ENCODE measurements at regions not wholly inside any gene's neighbourhood (a gene's known extent, or its start where the extent isn't known, plus 50 kb on each side); places are given as distances from the start of the nearest gene placed in this dataset.
"Not testable (repeated sequence)": the region's sequence is repeated elsewhere in the genome, so short reads cannot be mapped to it uniquely, and the experiment has no call there.

GRCh38 chr2:36193680-36194079 is 161.9 kb upstream of the CRIM1 start:
- TF ChIP-seq CTCF (conservative IDR thresholded peaks at IDR 0.05), result no peak

GRCh38 chr2:36192983-36193382 is 162.6 kb upstream of the CRIM1 start:
- no peak for TF ChIP-seq CTCF (conservative IDR thresholded peaks at IDR 0.05)
- no peak overlapping the region for H3K27ac ChIP-seq

More at GRCh38 chr2:36193680-36194079, 161.9 kb upstream of the CRIM1 start:
- H3K27ac ChIP-seq, result no peak overlapping the region

- no peak for TF ChIP-seq CTCF (conservative IDR thresholded peaks at IDR 0.05)
- H3K27ac ChIP-seq, result no peak overlapping the region
These were observed 165.5 kb upstream of the CRIM1 start for GRCh38 chr2:36190097-36190496.

- no peak for TF ChIP-seq CTCF (conservative IDR thresholded peaks at IDR 0.05)
- no peak overlapping the region for H3K27ac ChIP-seq
These were observed 170.0 kb upstream of the CRIM1 start for GRCh38 chr2:36185624-36186023.

- no peak for TF ChIP-seq CTCF (conservative IDR thresholded peaks at IDR 0.05)
- no peak overlapping the region for H3K27ac ChIP-seq
These were observed 170.7 kb upstream of the CRIM1 start for GRCh38 chr2:36184848-36185247.

- not testable (repeated sequence) for H3K27ac ChIP-seq
These were observed 174.6 kb upstream of the CRIM1 start for GRCh38 chr2:36180789-36181482.

GRCh38 chr2:36180293-36180692 is 175.3 kb upstream of the CRIM1 start:
- H3K27ac ChIP-seq, result not testable (repeated sequence)

- not testable (repeated sequence) for H3K27ac ChIP-seq
These were observed 175.8 kb upstream of the CRIM1 start for GRCh38 chr2:36179668-36180269.

- TF ChIP-seq CTCF (conservative IDR thresholded peaks at IDR 0.05), result no peak
- no peak overlapping the region for H3K27ac ChIP-seq
These were observed 177.2 kb upstream of the CRIM1 start for GRCh38 chr2:36178384-36178783.

Measured in VCaP (cell line).